Thyroid gland (tissue), 4 donors: ENCODE measurements at regions not wholly inside any gene's neighbourhood (a gene's known extent, or its start where the extent isn't known, plus 50 kb on each side); places are given as distances from the start of the nearest gene placed in this dataset.

ENCODE experiments used
- DNase-seq, 2 donors: peaks; one replicate each; pipeline ENCODE4 v3.0.0-alpha.2; 2019
- H3K27ac ChIP-seq, 3 donors: fragments of 200-600 bp; sonication (generic); 1 replicate in 2 of 3; 2 replicates in 1 of 3; pipeline ENCODE4 v1.5.1; 2016 to 2019; ENCODE audit warnings: mild to moderate bottlenecking in 1 of 3, moderate library complexity in 1 of 3
- H3K27me3 ChIP-seq: fragments of 200-600 bp; sonication (generic); one replicate; pipeline ENCODE4 v1.5.1; 2019
- H3K36me3 ChIP-seq, 2 donors: fragments of 200-600 bp; sonication (generic); one replicate each; pipeline ENCODE4 v1.5.1; 2016 to 2019
- H3K4me1 ChIP-seq, 2 donors: fragments of 200-600 bp; sonication (generic); one replicate each; pipeline ENCODE4 v1.5.1; 2017 to 2019
- H3K4me3 ChIP-seq, 3 donors: fragments of 200-600 bp; sonication (generic); replicated peaks in 1 of 3; 1 replicate in 2 of 3; 2 replicates in 1 of 3; pipeline ENCODE4 v1.5.1; 2016; ENCODE audit warnings: mild to moderate bottlenecking in 1 of 3
- H3K9me3 ChIP-seq: fragments of 200-600 bp; sonication (generic); one replicate; pipeline ENCODE4 v1.5.1; 2017
- POLR2A ChIP-seq, 2 donors: fragments of 450-650 bp; IDR thresholded peaks; one replicate each; pipeline ENCODE4 v1.6.1; 2017; ENCODE audit warnings: antibody characterized with exemption in 2 of 2, mild to moderate bottlenecking in 2 of 2, moderate library complexity in 1 of 2
- WGBS, 2 donors: methylation state at CpG; one replicate each; pipeline ENCODE4 v1.1.5; 2017; 5-methylcytosine and 5-hydroxymethylcytosine counted together
- intact Hi-C: fragments of 100-400 bp; cut with DNase I; formaldehyde crosslinking; loops from one replicate; pipeline ENCODE4 v1.15.1; 2023
- TF ChIP-seq, protein P1 (sequence below), 6 experiments: fragments of 200-600 bp in 3 of 6; fragments of 450-650 bp in 3 of 6; sonication (generic) in 3 of 6; IDR thresholded peaks; one replicate each; pipeline ENCODE4 v1.5.1; 2016 to 2019; ENCODE audit warnings: antibody characterized with exemption in 6 of 6, mild to moderate bottlenecking in 2 of 6, inconsistent platforms in 1 of 6, moderate library complexity in 1 of 6

DNA sequence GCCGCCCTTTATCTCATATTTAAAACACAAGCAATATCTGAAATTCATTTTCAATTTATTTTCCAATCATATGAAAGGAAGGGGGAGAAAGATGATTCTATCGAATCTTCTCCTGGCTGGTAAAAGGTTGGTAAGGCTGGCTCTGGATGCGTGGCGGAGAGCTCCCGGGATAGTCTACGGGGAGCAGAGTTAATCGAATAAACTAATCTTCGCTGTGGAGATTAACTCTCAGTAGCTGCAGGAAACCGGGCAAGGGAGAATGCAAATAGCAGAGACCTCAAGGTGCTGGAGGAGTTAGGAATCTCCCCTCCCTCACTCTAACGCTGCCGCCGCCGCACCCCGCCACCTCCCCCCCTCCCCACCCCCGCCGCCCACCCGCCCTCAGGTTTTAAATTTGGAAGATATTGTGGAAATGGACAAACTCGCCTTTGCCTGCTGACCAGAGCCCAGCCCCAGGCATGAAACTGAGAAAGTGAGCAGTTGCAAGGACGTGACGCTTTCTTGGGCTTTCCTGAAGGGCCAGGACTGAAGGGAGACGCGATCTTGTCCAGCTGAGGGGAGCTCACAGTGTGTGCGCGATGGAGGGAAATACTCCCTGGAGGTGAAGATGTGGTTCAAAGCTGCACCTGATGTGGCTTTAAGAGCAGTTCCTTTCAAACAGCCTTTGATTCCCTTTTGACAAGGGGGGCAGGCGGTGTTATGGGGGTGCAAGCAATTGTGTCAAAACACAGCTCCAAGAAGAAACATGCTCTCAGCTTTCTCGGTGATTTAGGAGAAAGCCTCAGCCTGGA, 308.2 kb upstream of the IRX3 start:
- Histone ChIP-seq H3K36me3 (no peaks in the 10 kb centered on the region), H3K27ac (no peak overlapping the region), H3K27me3 (no peaks in the 10 kb centered on the region), H3K4me1 (no peaks in the 10 kb centered on the region), H3K9me3 (no peaks in the 10 kb centered on the region), H3K4me3 (no peak overlapping the region)
- DNase-seq: no peak
- WGBS, 2 donors: 18 to 23% methylated on average over 24 to 26 of the region's 26 CpGs
- intact Hi-C loops: no loop called here
- no peak for TF ChIP-seq POLR2A (IDR thresholded peaks at IDR 0.05)
- TF ChIP-seq, protein P1, sequence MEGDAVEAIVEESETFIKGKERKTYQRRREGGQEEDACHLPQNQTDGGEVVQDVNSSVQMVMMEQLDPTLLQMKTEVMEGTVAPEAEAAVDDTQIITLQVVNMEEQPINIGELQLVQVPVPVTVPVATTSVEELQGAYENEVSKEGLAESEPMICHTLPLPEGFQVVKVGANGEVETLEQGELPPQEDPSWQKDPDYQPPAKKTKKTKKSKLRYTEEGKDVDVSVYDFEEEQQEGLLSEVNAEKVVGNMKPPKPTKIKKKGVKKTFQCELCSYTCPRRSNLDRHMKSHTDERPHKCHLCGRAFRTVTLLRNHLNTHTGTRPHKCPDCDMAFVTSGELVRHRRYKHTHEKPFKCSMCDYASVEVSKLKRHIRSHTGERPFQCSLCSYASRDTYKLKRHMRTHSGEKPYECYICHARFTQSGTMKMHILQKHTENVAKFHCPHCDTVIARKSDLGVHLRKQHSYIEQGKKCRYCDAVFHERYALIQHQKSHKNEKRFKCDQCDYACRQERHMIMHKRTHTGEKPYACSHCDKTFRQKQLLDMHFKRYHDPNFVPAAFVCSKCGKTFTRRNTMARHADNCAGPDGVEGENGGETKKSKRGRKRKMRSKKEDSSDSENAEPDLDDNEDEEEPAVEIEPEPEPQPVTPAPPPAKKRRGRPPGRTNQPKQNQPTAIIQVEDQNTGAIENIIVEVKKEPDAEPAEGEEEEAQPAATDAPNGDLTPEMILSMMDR (IDR thresholded peaks at IDR 0.05): no peak

DNA sequence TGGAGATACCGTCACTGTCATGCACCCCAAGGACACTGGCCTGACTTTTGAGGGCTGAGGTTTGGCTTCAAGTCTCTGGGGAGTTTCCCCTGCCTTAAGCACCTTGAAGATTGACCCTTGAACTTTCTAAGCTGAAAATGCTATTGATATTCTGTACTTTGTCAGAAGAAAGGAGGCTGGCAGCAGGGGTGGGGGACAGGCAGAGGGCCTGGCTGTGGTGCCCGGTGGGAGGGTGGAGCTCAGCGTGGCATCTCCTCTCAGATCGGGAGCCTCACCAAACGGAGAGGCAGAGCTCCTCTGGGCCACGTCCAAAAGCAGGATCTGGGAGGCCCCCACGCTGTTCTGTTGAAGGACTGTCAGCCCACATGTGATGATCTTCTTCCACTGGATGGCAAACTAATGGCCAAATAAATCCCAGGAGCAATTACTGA, 305.2 kb upstream of the IRX3 start:
- TF ChIP-seq, protein P1 (IDR thresholded peaks at IDR 0.05): no peak
- no peak for TF ChIP-seq POLR2A (IDR thresholded peaks at IDR 0.05)
- WGBS, 2 donors: 38 to 61% methylated on average over 6 to 7 of the region's 7 CpGs
- no peaks in the 10 kb centered on the region for H3K9me3 ChIP-seq
- no peak for DNase-seq
- intact Hi-C loops: no loop called here
- H3K36me3 ChIP-seq: no peaks in the 10 kb centered on the region
- H3K27me3 ChIP-seq: no peaks in the 10 kb centered on the region
- no peak overlapping the region for H3K4me3 ChIP-seq
- H3K4me1 ChIP-seq: no peaks in the 10 kb centered on the region
- no peak overlapping the region for H3K27ac ChIP-seq

DNA sequence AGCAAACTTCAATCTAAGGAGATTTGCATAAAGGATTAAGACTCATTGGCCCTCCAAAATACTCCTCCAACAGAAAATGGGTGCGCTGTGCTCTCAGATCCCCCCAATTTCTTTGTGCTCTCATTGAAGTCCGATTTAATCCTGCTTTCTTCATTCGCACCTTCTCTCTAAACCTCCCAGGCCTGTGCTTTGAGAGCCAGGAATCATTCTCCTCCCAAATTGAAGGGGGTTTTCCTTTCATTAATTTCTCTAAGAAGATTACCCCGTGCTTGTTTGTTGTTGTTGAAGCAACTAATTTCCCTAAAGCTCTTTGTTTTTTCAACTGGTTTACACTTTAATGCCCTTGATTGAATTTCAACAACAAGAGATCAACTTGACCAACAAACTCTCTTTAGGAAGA, 304.2 kb upstream of the IRX3 start:
- Histone ChIP-seq H3K27me3 (no peaks in the 10 kb centered on the region), H3K27ac (no peak overlapping the region), H3K4me1 (no peaks in the 10 kb centered on the region), H3K4me3 (no peak overlapping the region), H3K9me3 (no peaks in the 10 kb centered on the region), H3K36me3 (no peaks in the 10 kb centered on the region)
- no peak for DNase-seq
- intact Hi-C loops: no loop called here
- no peak for TF ChIP-seq POLR2A (IDR thresholded peaks at IDR 0.05)
- TF ChIP-seq, protein P1 (IDR thresholded peaks at IDR 0.05): no peak
- 78 to 80% methylated on average over 4 of the region's 4 CpGs for WGBS, 2 donors

- TF ChIP-seq POLR2A (IDR thresholded peaks at IDR 0.05): no peak
- TF ChIP-seq, protein P1 (IDR thresholded peaks at IDR 0.05): no peak
- Histone ChIP-seq H3K27ac (no peak overlapping the region), H3K4me1 (no peaks in the 10 kb centered on the region), H3K9me3 (no peaks in the 10 kb centered on the region), H3K4me3 (no peak overlapping the region), H3K27me3 (no peaks in the 10 kb centered on the region), H3K36me3 (no peaks in the 10 kb centered on the region)
- intact Hi-C loops: no loop called here
- 79 to 86% methylated on average over 5 of the region's 5 CpGs for whole genome bisulfite sequencing, 2 donors
- DNase-seq: no peak
Observed at GRCh38 chr16:54589326-54589725, 302.7 kb upstream of the IRX3 start.

GRCh38 chr16:54588026-54588425, 301.4 kb upstream of the IRX3 start:
- H3K9me3 ChIP-seq: no peaks in the 10 kb centered on the region
- no peak for DNase-seq
- TF ChIP-seq POLR2A (IDR thresholded peaks at IDR 0.05): no peak
- TF ChIP-seq, protein P1 (IDR thresholded peaks at IDR 0.05): no peak
- WGBS, 2 donors: 74 to 75% methylated on average over 5 of the region's 5 CpGs
- no peak overlapping the region for H3K27ac ChIP-seq
- H3K4me3 ChIP-seq: no peak overlapping the region
- H3K36me3 ChIP-seq: no peaks in the 10 kb centered on the region
- intact Hi-C loops: no loop called here
- no peaks in the 10 kb centered on the region for H3K4me1 ChIP-seq
- H3K27me3 ChIP-seq: no peaks in the 10 kb centered on the region
